SU-DHL-6 (cell line): ENCODE measurements at regions not wholly inside any gene's neighbourhood (a gene's known extent, or its start where the extent isn't known, plus 50 kb on each side); places are given as distances from the start of the nearest gene placed in this dataset.

Source experiments
- H2AFZ ChIP-seq: fragments of 200-600 bp; sonication (generic); 2 replicates; pipeline ENCODE4 v1.6.1; 2014; ENCODE audit warnings: low read depth, mild to moderate bottlenecking, moderate library complexity, mixed read lengths, antibody characterized with exemption, low read length; ENCODE audit not compliant: severe bottlenecking
- H3F3A ChIP-seq: fragments of 200-600 bp; shearing (Covaris generic); 2 replicates; pipeline ENCODE4 v1.6.0; 2016; ENCODE audit warnings: antibody characterized with exemption, mild to moderate bottlenecking; ENCODE audit not compliant: insufficient read depth
- H3K27ac ChIP-seq: fragments of 200-600 bp; sonication (generic); 2 replicates; pipeline ENCODE4 v1.5.1; 2016; ENCODE audit warnings: low read depth, mild to moderate bottlenecking, low read length, moderate library complexity, mixed read lengths
- H3K27me3 ChIP-seq: fragments of 200-600 bp; sonication (generic), shearing (Covaris generic); 2 replicates; pipeline ENCODE4 v1.6.0; 2014; ENCODE audit warnings: mild to moderate bottlenecking, low read length
- H3K36me3 ChIP-seq: fragments of 200-600 bp; sonication (generic); 2 replicates; pipeline ENCODE4 v1.6.1; 2014; ENCODE audit warnings: mild to moderate bottlenecking, low read length, mixed read lengths
- H3K4me2 ChIP-seq: fragments of 300-600, 200-600 bp; shearing (Covaris generic), sonication (generic); 2 replicates; pipeline ENCODE4 v1.6.0; 2014; ENCODE audit warnings: low read length, low read depth, mild to moderate bottlenecking; ENCODE audit not compliant: poor library complexity, severe bottlenecking
- H3K4me3 ChIP-seq: fragments of 200-600 bp; sonication (generic); 2 replicates; pipeline ENCODE4 v1.5.1; 2014; ENCODE audit warnings: antibody characterized with exemption, low read length, mild to moderate bottlenecking, mixed read lengths; ENCODE audit not compliant: insufficient read depth, poor library complexity, severe bottlenecking
- H3K79me2 ChIP-seq: fragments of 200-600 bp; sonication (generic); 2 replicates; pipeline ENCODE4 v1.6.1; 2014; ENCODE audit warnings: mild to moderate bottlenecking, low read length, moderate library complexity; ENCODE audit not compliant: insufficient read depth
- H3K9ac ChIP-seq: fragments of 200-600 bp; sonication (generic); 2 replicates; pipeline ENCODE4 v1.7.0; 2014; ENCODE audit warnings: mild to moderate bottlenecking, low read length
- H3K9me2 ChIP-seq: fragments of 200-600 bp; sonication (generic); replicated peaks from 2 replicates; pipeline ENCODE4 v1.6.1; 2014; ENCODE audit warnings: low read length; ENCODE audit not compliant: insufficient read depth
- H3K9me3 ChIP-seq: fragments of 200-600 bp; sonication (generic); 2 replicates; pipeline ENCODE4 v1.6.1; 2014; ENCODE audit warnings: low read length, mixed read lengths; ENCODE audit not compliant: insufficient read depth
- H4K20me1 ChIP-seq: fragments of 200-600 bp; sonication (generic); 2 replicates; pipeline ENCODE4 v1.6.1; 2014; ENCODE audit warnings: low read depth, mild to moderate bottlenecking, antibody characterized with exemption, low read length, moderate library complexity, mixed read lengths
- CTCF ChIP-seq: fragments of 200-600 bp; sonication (generic); IDR thresholded peaks from one replicate; pipeline ENCODE4 v1.5.1; 2017; ENCODE audit warnings: antibody characterized with exemption, mild to moderate bottlenecking, low read length, moderate library complexity; ENCODE audit not compliant: insufficient read depth, poor library complexity, severe bottlenecking
- EZH2phosphoT487 ChIP-seq: fragments of 200-600 bp; sonication (generic), shearing (Covaris generic); conservative IDR thresholded peaks from 2 replicates; pipeline ENCODE4 v1.6.1; 2018; ENCODE audit warnings: mild to moderate bottlenecking, antibody characterized with exemption, low read length, moderate library complexity, mixed read lengths

GRCh38 chr22:27116312-27117086 lies 459.1 kb downstream of the MIAT start:
- no peaks in the 10 kb centered on the region for H3K9me3 ChIP-seq
- no peak overlapping the region for H3K9ac ChIP-seq
- H3K4me3 ChIP-seq, result no peak overlapping the region
- no peaks in the 10 kb centered on the region for H3F3A ChIP-seq
- no peak overlapping the region for H3K4me2 ChIP-seq
- H3K27me3 ChIP-seq, result no peaks in the 10 kb centered on the region
- no peak overlapping the region for H3K27ac ChIP-seq
- no peaks in the 10 kb centered on the region for H3K79me2 ChIP-seq
- H3K9me2 ChIP-seq, result no peaks in the 10 kb centered on the region; the same call in 1 of the 2 replicates
- TF ChIP-seq EZH2phosphoT487 (no peak), CTCF (no peak)
- H3K36me3 ChIP-seq, result no peaks in the 10 kb centered on the region
- no peak overlapping the region for H2AFZ ChIP-seq
- no peaks in the 10 kb centered on the region for H4K20me1 ChIP-seq

GRCh38 chr22:27120036-27120435 lies 462.6 kb downstream of the MIAT start:
- H3K9me2 ChIP-seq, result no peaks in the 10 kb centered on the region; the same call in 1 of the 2 replicates
- H3K4me2 ChIP-seq, result no peak overlapping the region
- H3K27me3 ChIP-seq, result no peaks in the 10 kb centered on the region
- no peaks in the 10 kb centered on the region for H3K9me3 ChIP-seq
- no peak overlapping the region for H2AFZ ChIP-seq
- no peak overlapping the region for H3K27ac ChIP-seq
- H3K4me3 ChIP-seq, result no peak overlapping the region
- H4K20me1 ChIP-seq, result no peaks in the 10 kb centered on the region
- no peaks in the 10 kb centered on the region for H3K79me2 ChIP-seq
- no peaks in the 10 kb centered on the region for H3K36me3 ChIP-seq
- TF ChIP-seq EZH2phosphoT487, result no peak
- TF ChIP-seq CTCF, result no peak
- H3K9ac ChIP-seq, result no peak overlapping the region
- no peaks in the 10 kb centered on the region for H3F3A ChIP-seq

GRCh38 chr22:27122574-27122973 lies 465.2 kb downstream of the MIAT start:
- H2AFZ ChIP-seq, result no peak overlapping the region
- no peak for TF ChIP-seq CTCF
- no peak for TF ChIP-seq EZH2phosphoT487

More at GRCh38 chr22:27122574-27122973, 465.2 kb downstream of the MIAT start:
- H3K27ac ChIP-seq, result no peak overlapping the region
- H3K27me3 ChIP-seq, result no peaks in the 10 kb centered on the region
- H3K36me3 ChIP-seq, result no peaks in the 10 kb centered on the region
- H3K9ac ChIP-seq, result no peak overlapping the region
- no peaks in the 10 kb centered on the region for H3K9me2 ChIP-seq
- H3F3A ChIP-seq, result no peaks in the 10 kb centered on the region
- no peak overlapping the region for H3K4me3 ChIP-seq
- H3K4me2 ChIP-seq, result no peak overlapping the region
- H3K79me2 ChIP-seq, result no peaks in the 10 kb centered on the region
- no peaks in the 10 kb centered on the region for H3K9me3 ChIP-seq
- no peaks in the 10 kb centered on the region for H4K20me1 ChIP-seq
